NCI-H2029 (cell line): ENCODE measurements at regions not wholly inside any gene's neighbourhood (a gene's known extent, or its start where the extent isn't known, plus 50 kb on each side); places are given as distances from the start of the nearest gene placed in this dataset.

Experiments
- DNase-seq: peaks from one replicate; lab custom pipeline; 2025; lab: John Stamatoyannopoulos, UW

DNA sequence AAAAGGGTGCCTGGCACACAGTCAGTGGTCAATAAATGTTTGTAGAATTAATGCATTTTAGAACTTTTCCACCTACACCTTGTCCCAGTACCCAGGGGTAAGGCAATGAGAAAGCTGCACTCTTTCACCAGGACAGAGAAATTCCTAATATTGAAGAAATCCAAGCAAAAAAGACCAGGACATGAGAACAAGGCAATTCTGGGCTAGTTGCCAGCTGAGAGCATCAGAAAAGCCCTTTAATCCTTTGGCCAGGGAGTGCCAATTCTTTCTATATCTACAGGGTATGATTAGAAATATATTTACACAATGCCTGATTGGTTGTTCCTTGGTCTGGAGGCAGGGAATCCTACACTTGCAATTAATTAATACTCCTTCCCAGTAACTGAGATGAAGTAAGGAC, 492.4 kb upstream of the NFIA start:
- peak; percentile 13 for DNase-seq

DNA sequence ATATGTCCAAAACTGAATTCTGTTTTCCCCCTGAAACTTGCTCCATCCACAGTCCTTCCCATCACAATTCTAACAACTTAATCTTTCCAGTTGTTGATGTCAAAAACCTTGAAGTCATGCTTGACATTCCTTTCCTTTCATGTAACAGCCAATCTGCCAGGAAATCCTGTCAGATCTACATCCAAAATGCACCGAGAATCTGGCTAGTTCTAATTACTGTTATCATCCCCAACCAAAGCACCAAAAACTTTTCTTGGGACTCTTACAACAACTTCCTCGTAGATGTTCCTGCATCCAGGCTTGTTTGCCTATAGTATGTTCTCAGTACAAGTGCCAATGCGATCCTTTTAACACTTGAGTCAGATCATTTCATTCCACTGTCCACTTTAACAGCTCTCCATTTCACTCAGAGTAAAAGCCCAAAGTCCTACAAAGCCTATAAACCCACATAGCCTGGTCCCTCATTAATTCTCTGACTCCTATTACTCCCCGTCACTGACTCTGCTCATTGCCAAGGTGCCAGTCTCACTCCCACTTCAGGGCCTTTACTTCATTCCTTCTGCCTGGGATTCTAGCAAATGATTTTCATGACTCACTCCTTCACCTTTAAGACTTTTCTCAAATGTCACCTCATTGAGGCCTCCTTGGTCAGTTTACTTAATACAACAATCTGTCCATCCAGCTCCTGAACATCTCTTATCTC, 493.2 kb upstream of the NFIA start:
- DNase-seq: no peak

DNA sequence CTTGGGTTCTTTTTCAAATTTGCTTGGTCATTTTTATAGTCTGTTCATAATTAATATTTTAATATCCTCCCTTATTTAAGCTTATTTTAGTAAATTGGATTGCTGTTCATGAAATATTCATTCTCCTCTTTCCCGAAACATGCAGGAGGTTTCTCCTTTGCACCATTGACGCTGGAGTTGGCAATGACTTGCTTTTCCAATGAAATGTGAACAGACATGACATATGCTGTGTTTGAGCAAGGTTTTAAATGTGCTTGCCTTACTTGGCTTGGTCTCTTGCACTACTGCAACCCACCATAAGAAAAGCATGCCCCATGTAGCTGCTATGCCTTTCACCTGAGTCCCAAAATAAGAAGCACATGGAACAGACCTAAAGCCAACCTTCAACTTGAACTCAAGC, 498.0 kb upstream of the NFIA start:
- no peak for DNase-seq

DNA sequence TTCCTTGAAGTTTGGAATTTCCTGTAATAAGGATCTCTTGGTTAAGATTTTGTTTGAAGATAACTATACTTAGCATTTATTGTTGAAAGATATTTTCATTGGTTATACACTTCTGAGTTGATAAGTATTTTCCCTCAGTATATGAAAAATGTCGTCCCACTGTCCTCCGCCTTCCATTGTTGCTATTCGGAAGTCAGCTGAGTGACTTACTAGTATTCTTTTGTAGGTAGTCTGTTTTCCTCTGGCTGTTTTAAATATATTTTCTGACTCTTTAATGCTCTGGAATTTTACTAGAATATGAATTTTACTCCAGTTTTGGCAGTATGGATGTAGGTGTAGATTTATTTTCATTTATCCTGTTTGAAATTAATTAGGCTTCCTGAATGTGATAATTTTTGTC, 498.7 kb upstream of the NFIA start:
- no peak for DNase-seq

DNA sequence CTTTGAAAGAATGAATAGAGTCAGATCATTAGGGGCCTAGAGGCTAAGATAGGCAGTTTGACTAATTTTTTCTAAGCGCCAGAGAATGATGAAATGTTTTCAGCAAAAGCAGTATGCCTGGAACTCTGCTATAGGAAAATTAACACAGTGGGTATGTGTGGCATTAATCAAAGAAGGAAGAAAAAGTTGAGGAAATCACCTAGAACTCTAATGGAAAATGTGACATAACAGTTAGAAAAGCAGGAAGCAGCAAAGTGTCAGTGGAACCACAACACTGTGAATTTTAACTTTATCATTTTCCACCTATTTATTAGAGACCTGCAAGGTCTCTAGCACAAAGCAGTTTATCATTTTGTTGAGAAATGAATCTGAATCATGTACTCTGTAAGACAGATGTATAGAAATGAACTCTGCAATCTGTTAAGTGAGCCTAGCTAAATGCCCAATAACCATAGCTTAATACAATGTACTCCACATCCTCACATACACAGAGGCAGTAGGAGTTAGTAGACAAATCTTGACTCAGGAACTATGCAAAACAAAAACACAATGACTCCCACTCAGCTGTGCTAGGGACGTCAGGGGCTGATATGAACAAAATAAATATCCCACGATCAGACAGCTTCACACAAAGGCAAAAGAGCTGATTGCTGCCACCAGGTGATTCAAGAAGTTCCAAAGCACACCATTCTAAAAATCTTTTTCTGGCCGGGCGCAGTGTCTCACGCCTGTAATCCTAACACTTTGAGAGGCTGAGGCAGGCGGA, 500.7 kb upstream of the NFIA start:
- no peak for DNase-seq

DNA sequence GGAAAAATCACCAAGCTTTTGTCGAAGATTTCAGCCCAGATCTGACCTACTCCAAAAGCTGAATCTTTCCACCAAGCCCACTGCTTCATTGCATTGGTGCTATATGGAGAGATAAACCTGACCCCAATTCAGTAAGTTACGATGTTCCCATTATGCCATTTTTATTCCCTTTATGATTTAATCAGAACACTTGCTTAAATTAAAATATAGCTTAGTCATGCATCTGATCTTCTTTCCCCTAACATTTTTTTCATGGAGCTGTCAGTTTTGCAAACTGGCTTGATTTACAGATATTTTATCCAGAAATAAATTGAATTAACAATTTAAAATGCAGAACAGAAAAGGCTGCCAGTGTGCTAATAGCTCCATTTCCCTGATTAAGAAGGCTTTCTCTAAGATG, 503.5 kb upstream of the C1orf87 start:
- no peak for DNase-seq

DNA sequence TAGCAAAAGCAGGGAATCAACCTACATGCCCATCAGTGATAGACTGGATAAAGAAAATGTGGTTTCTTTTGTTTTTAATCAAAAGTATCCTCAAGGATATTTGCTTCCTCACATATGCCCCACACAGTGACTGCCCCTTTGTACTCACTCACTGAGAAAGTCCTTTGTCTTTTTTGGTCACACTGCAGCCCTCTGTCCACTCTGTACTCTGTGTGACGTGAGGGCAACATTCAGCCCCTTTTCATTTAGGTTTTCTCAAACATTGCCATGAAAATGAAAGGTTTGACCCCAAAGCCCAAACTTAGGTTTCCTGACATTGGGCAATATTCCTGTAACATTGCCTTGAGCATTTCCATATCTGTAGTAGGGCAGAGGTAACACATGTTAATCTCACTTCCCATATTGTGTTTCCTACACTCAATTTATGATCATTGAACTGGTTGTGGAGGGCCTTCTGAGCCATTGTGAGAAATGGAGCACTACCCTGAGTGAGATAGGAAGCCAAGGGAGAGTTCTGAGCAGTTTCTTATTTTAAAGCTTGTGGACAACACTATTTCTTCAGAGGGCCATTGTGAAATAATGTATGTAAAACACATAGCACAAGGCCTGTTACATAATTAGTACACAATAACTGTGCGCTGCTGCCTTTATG, 501.9 kb upstream of the C1orf87 start:
- DNase-seq: no peak

DNA sequence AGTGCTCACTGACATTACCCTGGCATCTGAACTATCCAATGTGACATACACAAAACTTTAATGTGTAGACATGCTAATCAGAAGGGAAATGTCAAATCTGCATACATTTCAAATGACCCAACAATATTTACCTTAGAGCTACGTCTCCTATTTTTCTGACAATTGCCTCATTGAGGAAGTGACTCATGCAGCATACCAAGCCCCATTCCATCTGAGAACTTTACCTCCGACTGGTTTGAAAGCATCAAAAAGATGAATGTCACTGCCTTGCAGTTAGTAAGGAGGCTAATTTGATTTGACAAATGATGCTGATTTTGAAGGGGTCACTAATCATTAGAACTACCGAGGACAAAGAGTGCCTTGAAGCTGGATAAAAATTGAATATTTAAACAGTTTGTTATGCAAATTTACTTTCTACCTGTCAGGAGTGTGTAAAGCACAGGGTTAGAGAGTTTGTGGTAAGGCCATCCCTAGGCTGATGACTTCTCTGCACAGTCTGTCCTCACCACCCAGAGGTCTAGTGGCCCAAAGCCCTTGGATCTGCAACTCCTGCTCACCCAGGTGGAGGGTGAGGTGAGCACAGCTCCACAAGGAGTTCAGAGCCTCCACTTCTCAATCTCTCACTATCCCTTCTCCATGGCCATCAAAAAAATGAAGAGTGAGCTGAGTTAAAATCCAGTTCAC, 500.3 kb upstream of the C1orf87 start:
- peak; percentile 53 for DNase-seq

DNA sequence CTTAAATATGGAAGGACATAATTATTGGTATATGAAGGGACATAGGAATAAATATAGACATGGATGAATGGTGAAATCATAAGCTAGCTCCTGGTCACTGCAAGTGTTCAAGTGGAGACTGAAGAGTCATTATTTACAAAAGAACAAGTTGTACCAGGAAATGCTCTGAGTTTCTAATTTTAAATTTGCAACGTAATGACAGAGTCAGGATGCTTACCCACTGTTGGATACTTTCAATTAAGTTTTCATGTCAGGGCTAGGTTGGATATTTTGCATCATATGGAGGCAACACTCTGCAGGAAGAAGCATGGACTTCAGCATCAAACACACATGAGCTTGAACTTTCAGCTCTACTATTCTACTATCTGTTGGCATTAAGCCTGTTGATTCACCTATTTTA, 499.6 kb upstream of the C1orf87 start:
- DNase-seq: peak; percentile 81

DNA sequence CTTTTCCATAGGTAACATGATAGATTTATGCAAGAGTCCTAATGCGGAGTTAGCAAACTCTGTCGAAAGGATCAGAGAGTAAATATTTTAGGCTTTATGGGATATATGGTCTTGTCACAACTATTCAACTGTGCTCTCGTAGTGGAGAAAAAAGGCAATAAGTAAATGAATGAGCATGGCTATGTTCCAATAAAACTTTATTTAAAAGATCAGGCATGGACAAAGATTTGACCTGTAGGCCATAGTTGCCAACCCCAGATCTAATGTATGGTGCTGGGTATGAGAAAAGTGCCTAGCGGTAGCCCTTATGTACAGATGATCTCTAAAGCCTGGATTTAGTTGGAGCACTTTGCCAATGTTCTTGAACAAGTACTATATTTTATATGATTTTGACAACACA, 498.8 kb upstream of the C1orf87 start:
- DNase-seq: no peak

DNA sequence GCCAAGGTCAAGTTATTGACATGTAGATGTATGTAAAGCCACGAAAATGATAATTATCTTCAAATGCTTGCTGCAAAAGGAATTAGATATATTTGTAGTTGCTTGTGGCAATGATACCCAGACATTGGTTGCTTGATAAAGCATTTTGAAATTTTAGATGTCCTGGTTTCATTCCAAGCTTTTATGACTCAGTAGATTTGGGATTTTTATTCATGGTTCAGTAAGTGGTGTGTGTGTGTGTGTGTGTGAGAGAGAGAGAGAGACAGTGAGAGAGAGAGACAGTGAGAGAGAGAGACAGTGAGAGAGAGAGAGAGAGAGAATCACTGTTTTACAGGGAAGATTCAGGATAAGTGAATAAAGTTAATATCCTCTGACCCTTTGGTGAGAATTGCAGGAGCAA, 498.2 kb upstream of the C1orf87 start:
- no peak for DNase-seq

DNA sequence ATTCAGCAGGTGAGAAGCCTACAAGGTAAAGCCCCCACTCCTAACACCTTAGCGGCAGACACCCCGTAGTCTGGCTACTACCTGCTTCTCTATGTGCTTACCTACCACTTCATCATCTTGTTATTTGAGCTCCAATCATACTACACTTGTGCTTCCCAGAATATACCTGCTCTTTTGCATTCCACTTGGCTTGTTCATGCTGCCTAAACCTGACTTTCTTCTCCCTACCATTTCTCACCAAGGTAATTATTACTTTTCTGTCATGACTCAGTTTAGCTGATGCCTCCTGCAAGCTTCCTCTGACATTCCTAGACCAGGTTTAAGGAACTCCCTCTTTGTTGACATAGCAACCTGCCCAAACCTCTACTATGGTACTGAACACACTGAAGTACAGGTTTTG, 495.6 kb upstream of the C1orf87 start:
- DNase-seq: peak; percentile 16

DNA sequence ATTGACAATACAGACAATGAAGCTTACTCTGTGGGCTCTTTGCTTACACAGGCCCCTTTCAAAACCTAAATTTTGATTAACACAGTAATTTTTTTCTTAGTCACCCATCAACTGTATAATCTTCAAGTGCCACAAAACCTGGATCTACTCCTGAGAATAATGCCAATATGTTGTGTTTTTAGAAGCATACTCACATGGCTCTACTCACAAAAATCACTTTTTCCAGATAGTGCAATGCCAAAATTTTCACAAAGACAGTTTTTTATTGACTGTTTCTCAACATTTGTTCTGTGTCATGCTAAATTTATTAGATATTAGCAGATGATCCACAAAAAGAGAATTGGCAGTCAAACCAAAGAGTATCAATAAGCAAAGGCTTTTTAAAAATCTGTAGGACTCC, 493.7 kb upstream of the C1orf87 start:
- DNase-seq: no peak

DNA sequence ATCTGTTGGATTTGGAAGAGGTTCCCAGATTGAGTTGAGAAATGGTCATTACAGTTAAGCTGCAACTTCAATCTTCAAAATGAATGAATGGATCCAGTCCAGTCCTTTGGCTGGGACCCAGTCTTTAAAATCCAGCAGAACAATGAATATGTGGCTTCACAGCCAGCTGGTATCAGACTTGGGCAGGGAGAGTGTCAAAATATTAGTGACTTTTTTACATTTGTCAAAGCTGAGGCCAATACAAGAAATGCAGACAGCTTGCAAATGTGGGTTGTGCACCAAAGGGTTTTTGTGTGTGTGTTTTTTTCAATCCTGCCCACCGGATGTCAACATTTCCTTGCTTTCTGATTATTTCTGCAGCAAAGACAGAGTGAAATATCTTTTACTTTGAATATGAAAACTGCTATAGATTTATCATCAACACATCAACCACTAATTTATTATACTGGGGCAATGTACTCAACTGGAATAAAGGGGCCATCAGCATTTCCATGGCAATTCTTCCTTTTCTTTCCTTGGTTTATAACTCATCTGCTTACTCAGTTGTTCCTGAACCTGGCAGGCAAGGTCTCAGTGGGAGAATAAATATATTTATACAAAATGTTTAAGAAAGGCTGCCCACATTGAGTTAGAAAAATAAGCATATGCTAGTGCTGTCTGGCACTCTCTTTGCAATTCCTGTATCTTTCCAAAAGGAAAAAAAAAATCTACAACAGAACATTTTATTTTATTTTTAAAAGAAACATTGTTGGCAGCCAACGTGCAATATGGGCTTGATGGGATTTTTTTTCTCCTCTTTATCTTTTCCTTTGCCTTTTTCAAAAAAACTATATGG, 491.6 kb upstream of the C1orf87 start:
- DNase-seq: no peak

DNA sequence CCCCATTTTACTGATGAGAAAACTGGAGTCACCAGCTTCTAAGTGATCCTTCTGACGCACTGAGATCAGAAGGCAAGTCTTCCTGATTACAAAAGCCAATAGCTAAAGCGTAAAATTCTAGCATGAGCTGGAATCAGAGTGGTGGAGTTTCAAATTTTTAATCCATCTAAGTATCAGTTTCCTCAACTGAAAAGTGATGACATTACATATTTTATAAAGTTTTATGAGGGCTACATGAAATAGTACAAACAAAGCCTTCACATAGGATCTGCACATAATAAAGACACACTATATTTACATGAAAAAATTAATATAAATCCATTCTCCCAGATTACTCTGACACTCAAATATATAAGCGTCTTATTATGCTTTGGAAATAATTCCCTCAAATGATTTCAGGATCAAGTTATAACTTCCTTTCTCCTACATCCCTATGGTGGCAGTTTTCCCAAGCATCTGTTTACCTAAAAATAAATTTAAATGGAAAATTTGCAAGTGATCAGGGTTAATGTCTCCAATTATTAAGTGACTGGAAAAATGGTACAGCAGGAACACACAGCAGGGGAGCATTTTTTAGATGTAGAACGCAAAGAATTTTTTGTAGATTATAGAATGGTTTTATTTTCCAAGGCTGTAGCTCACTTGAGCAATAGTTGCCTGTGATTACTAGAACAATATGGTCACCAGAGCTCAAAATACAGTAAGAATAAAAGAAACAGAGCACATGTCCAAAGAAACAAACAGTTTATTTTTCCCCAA, 490.4 kb upstream of the C1orf87 start:
- DNase-seq: no peak

DNA sequence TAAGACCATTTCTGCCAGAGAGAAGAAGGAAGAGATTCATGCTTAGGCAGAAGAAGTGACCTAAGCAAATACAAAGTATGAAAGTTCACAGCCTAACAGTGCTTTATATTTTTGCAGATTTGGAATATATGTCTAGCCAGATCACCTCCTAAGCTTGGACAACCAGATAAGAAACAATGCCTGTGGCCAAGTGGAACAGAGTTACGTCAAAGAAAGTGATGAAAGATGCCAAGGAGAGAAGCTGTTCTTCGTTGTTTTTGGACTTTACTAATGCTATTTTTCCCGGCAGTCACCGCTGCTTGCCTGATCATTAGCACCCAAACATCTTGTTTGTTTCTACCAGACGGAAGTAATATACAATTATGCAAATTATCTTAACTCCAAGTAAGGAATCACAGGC, 489.2 kb upstream of the C1orf87 start:
- DNase-seq: no peak

DNA sequence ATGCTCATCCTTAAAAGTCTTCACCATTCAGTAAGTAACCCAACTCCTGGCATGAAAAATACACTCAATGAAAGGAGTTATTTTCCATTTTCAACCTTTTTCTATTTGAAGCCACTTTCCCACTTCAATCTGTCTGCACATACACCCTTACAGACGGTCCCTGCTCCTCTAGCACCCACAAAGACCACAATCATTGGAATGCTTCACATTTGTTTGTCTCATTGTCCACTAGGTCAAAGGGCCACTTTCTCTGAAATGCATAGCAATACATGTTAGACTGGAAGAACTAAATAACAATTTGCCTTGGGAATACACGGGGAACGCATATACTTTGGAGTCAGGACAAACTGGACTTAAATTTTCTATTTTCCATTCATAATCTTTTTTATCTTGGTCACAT, 487.1 kb upstream of the C1orf87 start:
- DNase-seq: no peak

DNA sequence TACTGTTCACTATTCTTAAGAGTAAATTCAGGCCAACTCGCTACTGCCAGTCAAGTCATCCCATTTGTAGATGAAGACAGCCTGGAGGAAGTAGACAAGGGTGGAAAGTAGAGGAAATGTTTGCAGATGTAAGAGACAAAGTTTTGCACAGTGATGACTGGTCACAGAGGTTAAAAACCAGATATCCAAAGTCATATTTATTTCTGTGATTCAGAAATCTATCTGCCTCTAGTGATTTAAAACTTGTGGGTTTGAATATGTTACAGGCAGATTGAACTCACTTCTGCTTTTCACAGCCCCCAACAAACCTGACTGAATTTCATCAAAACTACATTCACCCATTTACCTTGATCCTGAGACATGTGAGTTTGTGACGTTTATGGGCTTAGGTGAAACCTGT, 484.7 kb upstream of the C1orf87 start:
- no peak for DNase-seq

DNA sequence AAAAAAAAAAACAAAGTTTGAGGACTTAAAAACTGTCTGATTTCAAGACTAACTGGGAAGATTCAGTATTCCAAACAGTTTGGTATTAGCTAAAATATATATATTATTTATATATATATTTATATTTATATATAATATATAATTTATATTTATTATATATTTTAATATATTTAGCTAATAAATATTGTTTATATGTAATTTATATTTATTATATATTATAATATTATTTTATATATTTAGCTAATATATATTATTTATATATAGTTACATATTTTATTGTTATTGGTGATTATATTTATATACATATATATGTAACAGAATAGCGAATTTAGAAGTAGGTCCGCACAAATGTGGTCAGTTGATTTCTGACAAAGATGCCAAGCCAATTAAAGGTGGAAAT, 480.2 kb upstream of the C1orf87 start:
- DNase-seq: no peak

DNA sequence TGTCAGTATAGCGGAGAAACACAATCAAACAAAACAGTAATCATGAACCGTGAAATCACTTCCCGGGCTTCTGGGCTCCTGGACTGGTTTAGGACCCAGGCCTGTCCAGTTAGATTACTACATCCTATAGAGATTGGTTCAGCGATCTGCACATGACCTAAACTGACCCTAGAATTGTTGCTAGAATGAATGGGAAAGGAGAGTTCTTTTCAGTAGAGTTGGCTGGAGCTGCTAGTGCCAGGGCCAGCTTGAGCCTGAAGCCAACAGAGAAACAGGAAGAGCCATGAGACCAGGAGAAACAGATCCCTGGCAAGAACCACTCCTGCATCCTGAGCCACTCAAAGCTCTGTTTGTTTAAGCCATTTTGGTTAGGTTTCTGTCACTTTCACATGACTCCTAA, 474.3 kb upstream of the C1orf87 start:
- DNase-seq: peak; percentile 99
